GM12878 (cell line): ENCODE measurements at regions not wholly inside any gene's neighbourhood (a gene's known extent, or its start where the extent isn't known, plus 50 kb on each side); places are given as distances from the start of the nearest gene placed in this dataset.

Experiments
- ATAC-seq: fragments of 200-7000 bp; cut with Tn5 transposase; 3 replicates; pipeline ENCODE4 v1.9.1; 2020; ENCODE audit warnings: mild to moderate bottlenecking, moderate library complexity
- BruUV-seq: library from RNA; stranded (reverse); fragments of 400-500 nt; replicated peaks from 2 replicates; lab custom pipeline; 2021; lab: Mats Ljungman, UMichigan
- CTCF ChIA-PET: fragments of 300-600 bp; sonication (Branson Sonifier 250); formaldehyde crosslinking; extraction: SDS; loops from one replicate; lab custom pipeline; 2021; ENCODE audit warnings: inconsistent platforms; lab: Yijun Ruan, JAX
- POLR2A ChIA-PET: fragments of 350-600 bp; formaldehyde crosslinking; extraction: SDS; loops from one replicate; lab custom pipeline; 2021; ENCODE audit warnings: inconsistent platforms; lab: Charles Lee
- RAD21 ChIA-PET: fragments of 300-600 bp; sonication (Branson Sonifier 250); formaldehyde crosslinking; loops from one replicate; lab custom pipeline; 2023; ENCODE audit warnings: antibody characterized with exemption; ENCODE audit not compliant: unreplicated experiment; lab: Charles Lee
- SMC1A ChIA-PET: fragments of 300-600 bp; sonication (Branson Sonifier 250); formaldehyde crosslinking; loops from one replicate; lab custom pipeline; 2023; ENCODE audit not compliant: unreplicated experiment, uncharacterized antibody; lab: Charles Lee
- DNase-seq: peaks from one replicate; pipeline ENCODE4 v3.0.0-alpha.2; 2011; ENCODE audit warnings: low read depth, low spot score
- FAIRE-seq: peaks from 3 replicates; lab custom pipeline; 2011; peaks lifted over from hg19 to GRCh38; lab: Jason Lieb, UNC
- H2AFZ ChIP-seq: 2 replicates; pipeline ENCODE4 v1.6.0; 2011; ENCODE audit warnings: low read depth, low read length, control low read depth; ENCODE audit not compliant: control insufficient read depth
- H3K27ac ChIP-seq: 2 replicates; pipeline ENCODE4 v1.5.1; 2011; ENCODE audit warnings: control low read depth; ENCODE audit not compliant: control insufficient read depth, insufficient read depth
- H3K27me3 ChIP-seq, 2 experiments: replicated peaks in 1 of 2; 2 replicates each; pipeline versions ENCODE4 v1.6.0 to v1.6.1; 2011; ENCODE audit warnings: low read length in 1 of 2; ENCODE audit not compliant: control insufficient read depth in 2 of 2, insufficient read depth in 2 of 2
- H3K36me3 ChIP-seq, 2 experiments: 2 replicates each; pipeline ENCODE4 v1.5.1; 2011; ENCODE audit warnings: low read length in 1 of 2; ENCODE audit not compliant: control insufficient read depth in 2 of 2, insufficient read depth in 2 of 2
- H3K4me1 ChIP-seq: 2 replicates; pipeline ENCODE4 v1.6.1; 2011; ENCODE audit warnings: mild to moderate bottlenecking, low read length, moderate library complexity, mixed read lengths; ENCODE audit not compliant: control insufficient read depth, insufficient read depth
- H3K4me2 ChIP-seq: 2 replicates; pipeline ENCODE4 v1.6.0; 2011; ENCODE audit warnings: control low read depth; ENCODE audit not compliant: control insufficient read depth, insufficient read depth
- H3K4me3 ChIP-seq: fragments of 200-600 bp; sonication (generic); 2 replicates; pipeline ENCODE4 v1.5.1; 2016
- H3K79me2 ChIP-seq: 2 replicates; pipeline ENCODE4 v1.6.0; 2011; ENCODE audit warnings: low read length; ENCODE audit not compliant: control insufficient read depth, insufficient read depth
- H3K9ac ChIP-seq: 2 replicates; pipeline ENCODE4 v1.8.0; 2011; ENCODE audit warnings: low read length, control low read depth, mixed read lengths; ENCODE audit not compliant: control insufficient read depth, insufficient read depth
- H3K9me3 ChIP-seq: replicated peaks from 3 replicates; pipeline ENCODE4 v1.5.1; 2011; ENCODE audit warnings: mild to moderate bottlenecking, low read length; ENCODE audit not compliant: control insufficient read depth, insufficient read depth
- H4K20me1 ChIP-seq: 2 replicates; pipeline ENCODE4 v1.6.0; 2011; ENCODE audit not compliant: control insufficient read depth, insufficient read depth
- ASH2L ChIP-seq: fragments of 300-600, 200-600 bp; sonication (generic); IDR thresholded peaks from 2 replicates; pipeline ENCODE4 v1.6.1; 2017; ENCODE audit warnings: low read depth, mild to moderate bottlenecking, borderline replicate concordance
- ATF7 ChIP-seq: fragments of 450-650 bp; IDR thresholded peaks from 2 replicates; pipeline ENCODE4 v1.6.1; 2016; ENCODE audit warnings: low read depth, mild to moderate bottlenecking
- BHLHE40 ChIP-seq, 2 experiments: fragments of 450-650 bp in 1 of 2; IDR thresholded peaks; 2 replicates each; pipeline ENCODE4 v1.6.1; 2011 to 2017; ENCODE audit warnings: low read depth in 2 of 2, borderline replicate concordance in 1 of 2, improper control_type of control experiment in 1 of 2, low read length in 1 of 2, mild to moderate bottlenecking in 1 of 2
- HDAC6 ChIP-seq: fragments of 200-600 bp; sonication (generic); IDR thresholded peaks from one replicate; pipeline ENCODE4 v1.8.0; 2017; ENCODE audit warnings: antibody characterized with exemption; ENCODE audit not compliant: unreplicated experiment
- KDM1A ChIP-seq: fragments of 200-600 bp; sonication (generic); IDR thresholded peaks from 2 replicates; pipeline ENCODE4 v1.6.1; 2016; ENCODE audit warnings: borderline replicate concordance
- MEF2B ChIP-seq: fragments of 450-650 bp; IDR thresholded peaks from 2 replicates; pipeline ENCODE4 v1.6.1; 2018; ENCODE audit warnings: mild to moderate bottlenecking, moderate library complexity; ENCODE audit not compliant: partially characterized antibody, poor library complexity, severe bottlenecking
- POLR2A ChIP-seq: IDR thresholded peaks from 2 replicates; pipeline ENCODE4 v1.6.1; 2011; ENCODE audit warnings: low read depth, mild to moderate bottlenecking, low read length
- POLR2AphosphoS5 ChIP-seq: IDR thresholded peaks from 2 replicates; pipeline ENCODE4 v1.6.1; 2011; ENCODE audit warnings: mild to moderate bottlenecking, low read length, inconsistent platforms
- RB1 ChIP-seq: fragments of 450-650 bp; formaldehyde crosslinking; IDR thresholded peaks from 2 replicates; pipeline ENCODE4 v1.6.1; 2017; ENCODE audit warnings: mild to moderate bottlenecking, borderline replicate concordance
- SP1 ChIP-seq: IDR thresholded peaks from one replicate; pipeline ENCODE4 v1.6.1; 2011; ENCODE audit warnings: low read depth, low read length
- SREBF2 ChIP-seq: IDR thresholded peaks from 2 replicates; pipeline ENCODE4 v1.6.1; 2012; ENCODE audit warnings: mild to moderate bottlenecking, low read length
- STAT3 ChIP-seq: IDR thresholded peaks from 2 replicates; pipeline ENCODE4 v1.6.1; 2011; ENCODE audit warnings: low read depth, low read length, improper control_type of control experiment
- TBL1XR1 ChIP-seq: IDR thresholded peaks from 2 replicates; pipeline ENCODE4 v1.6.1; 2012; ENCODE audit warnings: low read depth, low read length, improper control_type of control experiment
- TCF12 ChIP-seq: IDR thresholded peaks from 2 replicates; pipeline ENCODE4 v1.6.1; 2011; ENCODE audit warnings: low read depth, mild to moderate bottlenecking, low read length
- ZBED1 ChIP-seq: IDR thresholded peaks from 2 replicates; pipeline ENCODE4 v1.6.1; 2016; ENCODE audit warnings: borderline replicate concordance
- WGBS: methylation state at CpG from one replicate; pipeline ENCODE4 v1.1.6; 2016; ENCODE audit warnings: low lambda C conversion rate; ENCODE audit not compliant: insufficient replicate concordance, insufficient coverage; ENCODE audit errors: missing lambda C conversion rate; 5-methylcytosine and 5-hydroxymethylcytosine counted together
- in situ Hi-C: fragments of 300-500 bp; cut with MboI; formaldehyde crosslinking; loops from 9 replicates; pipeline ENCODE4 v1.14.3; 2018; ENCODE audit warnings: mixed read lengths
- intact Hi-C: fragments of 100-400 bp; cut with micrococcal nuclease; formaldehyde crosslinking; loops from one replicate; pipeline ENCODE4 v1.14.2; 2022; ENCODE audit not compliant: unreplicated experiment
- TF ChIP-seq, protein P1 (sequence below): IDR thresholded peaks from 2 replicates; pipeline ENCODE4 v1.6.1; 2012; ENCODE audit warnings: mild to moderate bottlenecking, low read depth, low read length

DNA sequence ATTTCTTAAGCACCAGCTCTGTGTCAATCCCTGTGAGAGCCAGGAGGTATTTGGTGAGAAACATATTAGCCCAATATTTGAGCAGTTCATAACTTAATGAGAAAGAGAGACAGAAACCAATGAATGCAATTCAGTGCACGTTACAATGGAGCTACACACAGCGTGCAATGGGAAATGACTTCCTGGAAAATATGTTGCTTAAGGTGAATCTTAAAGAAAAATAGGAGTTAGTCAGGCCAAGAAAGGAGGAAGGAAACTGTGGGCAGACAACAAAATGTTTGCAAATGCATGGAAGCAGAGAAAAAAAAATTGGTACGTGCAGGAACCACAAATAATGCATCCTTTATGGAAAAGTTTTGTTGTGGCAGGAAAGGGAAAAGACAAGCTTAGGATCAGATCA is 481.7 kb downstream of the BCAT1 start:
- ChIA-PET RAD21 (no interaction called here), CTCF (no interaction called here), POLR2A (no interaction called here), SMC1A (interaction anchor here (0.9 kb wide), 1 partner anchor 14 kb away, joined by 3 read pairs; no protein-coding TSS in a partner anchor)
- H4K20me1 ChIP-seq = no peaks in the 10 kb centered on the region
- H3K27me3 ChIP-seq = no peaks in the 10 kb centered on the region
- H3K4me1 ChIP-seq = no peaks in the 10 kb centered on the region
- H3K9ac ChIP-seq = no peak overlapping the region
- DNase-seq (no peak), FAIRE-seq (no peak), ATAC-seq (no peak)
- H3K4me3 ChIP-seq = no peak overlapping the region
- no peak for TF ChIP-seq SREBF2
- no peak for TF ChIP-seq ATF7
- TF ChIP-seq POLR2A = no peak
- TF ChIP-seq, protein P1, sequence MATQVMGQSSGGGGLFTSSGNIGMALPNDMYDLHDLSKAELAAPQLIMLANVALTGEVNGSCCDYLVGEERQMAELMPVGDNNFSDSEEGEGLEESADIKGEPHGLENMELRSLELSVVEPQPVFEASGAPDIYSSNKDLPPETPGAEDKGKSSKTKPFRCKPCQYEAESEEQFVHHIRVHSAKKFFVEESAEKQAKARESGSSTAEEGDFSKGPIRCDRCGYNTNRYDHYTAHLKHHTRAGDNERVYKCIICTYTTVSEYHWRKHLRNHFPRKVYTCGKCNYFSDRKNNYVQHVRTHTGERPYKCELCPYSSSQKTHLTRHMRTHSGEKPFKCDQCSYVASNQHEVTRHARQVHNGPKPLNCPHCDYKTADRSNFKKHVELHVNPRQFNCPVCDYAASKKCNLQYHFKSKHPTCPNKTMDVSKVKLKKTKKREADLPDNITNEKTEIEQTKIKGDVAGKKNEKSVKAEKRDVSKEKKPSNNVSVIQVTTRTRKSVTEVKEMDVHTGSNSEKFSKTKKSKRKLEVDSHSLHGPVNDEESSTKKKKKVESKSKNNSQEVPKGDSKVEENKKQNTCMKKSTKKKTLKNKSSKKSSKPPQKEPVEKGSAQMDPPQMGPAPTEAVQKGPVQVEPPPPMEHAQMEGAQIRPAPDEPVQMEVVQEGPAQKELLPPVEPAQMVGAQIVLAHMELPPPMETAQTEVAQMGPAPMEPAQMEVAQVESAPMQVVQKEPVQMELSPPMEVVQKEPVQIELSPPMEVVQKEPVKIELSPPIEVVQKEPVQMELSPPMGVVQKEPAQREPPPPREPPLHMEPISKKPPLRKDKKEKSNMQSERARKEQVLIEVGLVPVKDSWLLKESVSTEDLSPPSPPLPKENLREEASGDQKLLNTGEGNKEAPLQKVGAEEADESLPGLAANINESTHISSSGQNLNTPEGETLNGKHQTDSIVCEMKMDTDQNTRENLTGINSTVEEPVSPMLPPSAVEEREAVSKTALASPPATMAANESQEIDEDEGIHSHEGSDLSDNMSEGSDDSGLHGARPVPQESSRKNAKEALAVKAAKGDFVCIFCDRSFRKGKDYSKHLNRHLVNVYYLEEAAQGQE = no peak
- no peak for TF ChIP-seq SP1
- TF ChIP-seq BHLHE40 (IDR thresholded peaks at IDR 0.05; ENCODE audit: borderline replicate concordance in 1 of 2, low read depth in 2 of 2, low read length in 1 of 2) = no peak
- TF ChIP-seq POLR2AphosphoS5 = no peak
- TF ChIP-seq KDM1A = no peak
- no peak for TF ChIP-seq RB1
- TF ChIP-seq TBL1XR1 = no peak
- no peak for TF ChIP-seq TCF12
- no peak for TF ChIP-seq ZBED1
- no peak for TF ChIP-seq ASH2L
- no peak for TF ChIP-seq HDAC6
- TF ChIP-seq MEF2B = no peak
- no peak for TF ChIP-seq STAT3
- H3K9me3 ChIP-seq = no peaks in the 10 kb centered on the region
- BruUV-seq = no TSS peak
- no peak overlapping the region for H3K27ac ChIP-seq
- intact Hi-C loops (no loop called here), in situ Hi-C loops (no loop called here)
- no peak overlapping the region for H2AFZ ChIP-seq
- 9% methylated on average over 3 of the region's 3 CpGs for WGBS
- H3K79me2 ChIP-seq = no peaks in the 10 kb centered on the region
- H3K36me3 ChIP-seq = no peaks in the 10 kb centered on the region
- no peak overlapping the region for H3K4me2 ChIP-seq
